IMR-90 (cell line): ENCODE measurements at regions not wholly inside any gene's neighbourhood (a gene's known extent, or its start where the extent isn't known, plus 50 kb on each side); places are given as distances from the start of the nearest gene placed in this dataset.

ENCODE experiments used
- ATAC-seq: fragments of 200-7000 bp; cut with Tn5 transposase; 2 replicates; pipeline ENCODE4 v1.9.1; 2020; ENCODE audit warnings: low read depth, mild to moderate bottlenecking, moderate library complexity
- BruUV-seq: library from RNA; stranded (reverse); fragments of 400-500 nt; replicated peaks from 2 replicates; lab custom pipeline; 2021; lab: Mats Ljungman, UMichigan
- CTCF ChIA-PET: fragments of 300-600 bp; formaldehyde crosslinking; extraction: SDS; loops from one replicate; lab custom pipeline; 2021; ENCODE audit warnings: antibody characterized with exemption; lab: Yijun Ruan, JAX
- POLR2A ChIA-PET: fragments of 300-600 bp; sonication (Branson Sonifier 250); formaldehyde crosslinking; loops from one replicate; lab custom pipeline; 2022; ENCODE audit warnings: antibody characterized with exemption; ENCODE audit not compliant: unreplicated experiment; lab: Charles Lee
- DNase-seq: peaks from one replicate; pipeline ENCODE4 v3.0.0; 2013
- H2AFZ ChIP-seq: replicated peaks from 2 replicates; pipeline ENCODE3; 2013; ENCODE audit warnings: low read length, mild to moderate bottlenecking; ENCODE audit not compliant: poor library complexity
- H2AK5ac ChIP-seq: 2 replicates; pipeline ENCODE4 v1.6.1; 2013; ENCODE audit warnings: low read depth, low read length, inconsistent platforms
- H2AK9ac ChIP-seq: replicated peaks from 2 replicates; pipeline ENCODE3; 2013; ENCODE audit warnings: mild to moderate bottlenecking, low read depth, low read length, moderate library complexity; ENCODE audit not compliant: poor library complexity
- H2BK120ac ChIP-seq: 2 replicates; pipeline ENCODE4 v1.6.1; 2013; ENCODE audit warnings: low read depth, low read length, inconsistent platforms
- H2BK15ac ChIP-seq: 3 replicates; pipeline ENCODE4 v1.6.1; 2013; ENCODE audit warnings: low read depth, low read length, inconsistent platforms
- H2BK20ac ChIP-seq: 2 replicates; pipeline ENCODE4 v1.6.1; 2013; ENCODE audit warnings: low read depth, mild to moderate bottlenecking, inconsistent platforms, low read length, moderate library complexity
- H2BK5ac ChIP-seq: 2 replicates; pipeline ENCODE4 v1.6.1; 2013; ENCODE audit warnings: mild to moderate bottlenecking, low read depth, low read length, inconsistent platforms; ENCODE audit not compliant: poor library complexity, severe bottlenecking
- H3K14ac ChIP-seq: replicated peaks from 2 replicates; pipeline ENCODE4 v1.6.1; 2013; ENCODE audit warnings: low read depth, low read length, inconsistent platforms
- H3K18ac ChIP-seq: 2 replicates; pipeline ENCODE4 v1.6.1; 2013; ENCODE audit warnings: low read depth, low read length, control low read depth
- H3K23ac ChIP-seq: 2 replicates; pipeline ENCODE4 v1.6.1; 2013; ENCODE audit warnings: low read depth, low read length, inconsistent platforms
- H3K27ac ChIP-seq: 2 replicates; pipeline ENCODE4 v1.5.1; 2013; ENCODE audit warnings: mild to moderate bottlenecking, control low read depth, low read length; ENCODE audit not compliant: insufficient read depth
- H3K27me3 ChIP-seq: 2 replicates; pipeline ENCODE4 v1.6.1; 2013; ENCODE audit warnings: low read length; ENCODE audit not compliant: control insufficient read depth, insufficient read depth
- H3K36me3 ChIP-seq: 2 replicates; pipeline ENCODE4 v1.6.1; 2013; ENCODE audit warnings: low read length, mixed read lengths; ENCODE audit not compliant: control insufficient read depth, insufficient read depth
- H3K4ac ChIP-seq: 2 replicates; pipeline ENCODE4 v1.6.1; 2013; ENCODE audit warnings: low read depth, low read length, inconsistent platforms
- H3K4me1 ChIP-seq: 2 replicates; pipeline ENCODE4 v1.6.1; 2013; ENCODE audit warnings: low read length, mixed read lengths; ENCODE audit not compliant: control insufficient read depth, insufficient read depth
- H3K4me2 ChIP-seq: 2 replicates; pipeline ENCODE4 v1.6.1; 2013; ENCODE audit warnings: low read depth, mild to moderate bottlenecking, control low read depth, low read length, moderate library complexity
- H3K4me3 ChIP-seq: 2 replicates; pipeline ENCODE4 v1.5.1; 2013; ENCODE audit warnings: low read depth, mild to moderate bottlenecking, control low read depth, low read length, moderate library complexity; ENCODE audit not compliant: insufficient read depth
- H3K56ac ChIP-seq: 2 replicates; pipeline ENCODE4 v1.6.1; 2013; ENCODE audit warnings: low read length, inconsistent platforms; ENCODE audit not compliant: insufficient read depth; ENCODE audit errors: extremely low read depth
- H3K79me1 ChIP-seq, 2 experiments: 2 replicates each; pipeline ENCODE4 v1.6.1; 2013; ENCODE audit warnings: low read length in 2 of 2, inconsistent platforms in 1 of 2, low read depth in 1 of 2
- H3K9ac ChIP-seq: 2 replicates; pipeline ENCODE4 v1.6.1; 2013; ENCODE audit warnings: low read depth, low read length, control low read depth
- H3K9me1 ChIP-seq: 2 replicates; pipeline ENCODE4 v1.6.1; 2013; ENCODE audit warnings: low read length, inconsistent platforms; ENCODE audit not compliant: insufficient read depth
- H3K9me3 ChIP-seq: 2 replicates; pipeline ENCODE4 v1.6.1; 2013; ENCODE audit warnings: low read length; ENCODE audit not compliant: control insufficient read depth, insufficient read depth
- H4K20me1 ChIP-seq: 2 replicates; pipeline ENCODE4 v1.6.1; 2013; ENCODE audit warnings: low read length, inconsistent platforms; ENCODE audit not compliant: insufficient read depth
- H4K5ac ChIP-seq: 2 replicates; pipeline ENCODE4 v1.6.1; 2013; ENCODE audit warnings: mild to moderate bottlenecking, low read depth, low read length, control low read depth
- H4K8ac ChIP-seq, 2 experiments: 2 replicates each; pipeline ENCODE4 v1.6.1; 2013; ENCODE audit warnings: low read depth in 2 of 2, low read length in 2 of 2, control low read depth in 1 of 2, inconsistent platforms in 1 of 2
- H4K91ac ChIP-seq: 2 replicates; pipeline ENCODE4 v1.6.1; 2013; ENCODE audit warnings: low read depth, low read length, inconsistent platforms; ENCODE audit not compliant: insufficient read depth
- BHLHE40 ChIP-seq: fragments of 150-350 bp; IDR thresholded peaks from 2 replicates; pipeline ENCODE4 v1.6.1; 2016; ENCODE audit warnings: mild to moderate bottlenecking, low read depth, low read length
- CEBPB ChIP-seq: IDR thresholded peaks from 2 replicates; pipeline ENCODE4 v1.6.1; 2012; ENCODE audit warnings: low read depth, low read length, improper control_type of control experiment
- CHD1 ChIP-seq: IDR thresholded peaks from 2 replicates; pipeline ENCODE4 v1.6.1; 2012; ENCODE audit warnings: low read depth, low read length, improper control_type of control experiment
- CTCF ChIP-seq: conservative IDR thresholded peaks from 2 replicates; pipeline ENCODE4 v1.5.1; 2012; ENCODE audit warnings: mild to moderate bottlenecking, low read depth, low read length, improper control_type of control experiment
- ELK1 ChIP-seq: fragments of 150-350 bp; IDR thresholded peaks from 2 replicates; pipeline ENCODE4 v1.6.1; 2016; ENCODE audit warnings: low read depth, mild to moderate bottlenecking, low read length, moderate library complexity, borderline replicate concordance
- FOS ChIP-seq: fragments of 150-350 bp; IDR thresholded peaks from 2 replicates; pipeline ENCODE4 v1.6.1; 2016; ENCODE audit warnings: low read depth, low read length
- MAFK ChIP-seq: IDR thresholded peaks from 2 replicates; pipeline ENCODE4 v1.6.1; 2012; ENCODE audit warnings: low read depth, low read length, improper control_type of control experiment
- MAZ ChIP-seq: IDR thresholded peaks from 2 replicates; pipeline ENCODE4 v1.6.1; 2012; ENCODE audit warnings: low read depth, mild to moderate bottlenecking, low read length, improper control_type of control experiment, moderate library complexity, borderline replicate concordance
- MXI1 ChIP-seq: IDR thresholded peaks from 2 replicates; pipeline ENCODE4 v1.6.1; 2012; ENCODE audit warnings: low read depth, mild to moderate bottlenecking, low read length, moderate library complexity, borderline replicate concordance
- NFE2L2 ChIP-seq: fragments of 150-350 bp; IDR thresholded peaks from 2 replicates; pipeline ENCODE4 v1.6.1; 2016; ENCODE audit warnings: low read depth, mild to moderate bottlenecking, low read length
- POLR2A ChIP-seq: IDR thresholded peaks from 2 replicates; pipeline ENCODE4 v1.6.1; 2012; ENCODE audit warnings: mild to moderate bottlenecking, low read depth, low read length
- RAD21 ChIP-seq: IDR thresholded peaks from 2 replicates; pipeline ENCODE4 v1.6.1; 2012; ENCODE audit warnings: low read length, improper control_type of control experiment
- RCOR1 ChIP-seq: IDR thresholded peaks from 2 replicates; pipeline ENCODE4 v1.6.1; 2012; ENCODE audit warnings: mild to moderate bottlenecking, low read length, improper control_type of control experiment; ENCODE audit not compliant: insufficient replicate concordance
- RFX5 ChIP-seq: IDR thresholded peaks from 2 replicates; pipeline ENCODE4 v1.8.0; 2012; ENCODE audit warnings: low read depth, mild to moderate bottlenecking, low read length, moderate library complexity
- SMC3 ChIP-seq: fragments of 150-350 bp; IDR thresholded peaks from 2 replicates; pipeline ENCODE4 v1.6.1; 2016; ENCODE audit warnings: low read depth, mild to moderate bottlenecking, antibody characterized with exemption, low read length, moderate library complexity
- WGBS, 2 experiments: methylation state at CpG; one replicate each; pipeline versions ENCODE4 v1.1.5 to v1.1.7; 2013; ENCODE audit warnings: missing lambda C conversion rate in 2 of 2; ENCODE audit not compliant: insufficient read length in 1 of 2; ENCODE audit errors: extremely low coverage in 2 of 2; 5-methylcytosine and 5-hydroxymethylcytosine counted together
- dilution Hi-C: fragments of 300-500 bp; cut with HindIII; formaldehyde crosslinking; loops from one replicate; pipeline ENCODE4 v1.14.3; 2018; ENCODE audit warnings: low sequenced_read_pairs; ENCODE audit not compliant: unreplicated experiment
- in situ Hi-C: fragments of 300-500 bp; cut with MboI; formaldehyde crosslinking; loops from 3 replicates; pipeline ENCODE4 v1.14.3; 2019; ENCODE audit warnings: low sequenced_read_pairs, inconsistent platforms, mixed read lengths
- intact Hi-C: fragments of 100-400 bp; cut with micrococcal nuclease; formaldehyde crosslinking; loops from 2 replicates; pipeline ENCODE4 v1.10.0; 2022
- TF ChIP-seq, protein P1 (sequence below): fragments of 150-350 bp; IDR thresholded peaks from 2 replicates; pipeline ENCODE4 v1.6.1; 2017; ENCODE audit warnings: mild to moderate bottlenecking, antibody characterized with exemption, low read length, low read depth

DNA sequence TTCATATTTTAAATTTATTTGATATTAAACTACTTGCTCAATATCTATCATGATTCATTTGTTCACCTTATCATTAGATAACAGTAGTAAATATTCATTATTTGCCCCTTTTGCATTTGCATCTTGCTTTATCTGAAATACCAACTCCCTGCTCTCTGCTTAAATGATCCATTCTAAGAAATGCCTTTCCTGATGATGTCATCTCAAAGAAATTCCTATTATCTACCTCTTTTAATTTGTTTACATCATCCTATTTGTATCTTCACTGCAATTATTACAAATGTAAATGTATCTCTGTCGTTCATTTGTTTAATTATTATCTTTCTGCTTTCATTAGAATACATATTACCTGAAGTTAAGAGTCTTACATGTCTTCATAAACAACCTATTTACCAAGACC lies 549.9 kb downstream of the CBLN2 start:
- dilution Hi-C loops (no loop called here), in situ Hi-C loops (no loop called here), intact Hi-C loops (no loop called here)
- no peak overlapping the region for H3K56ac ChIP-seq
- CTCF ChIA-PET, result no interaction called here
- no peaks in the 10 kb centered on the region for H3K4me1 ChIP-seq
- H2BK20ac ChIP-seq, result no peak overlapping the region
- no peak overlapping the region for H2BK15ac ChIP-seq
- H3K36me3 ChIP-seq, result no peaks in the 10 kb centered on the region
- H2BK5ac ChIP-seq, result no peak overlapping the region
- H3K4ac ChIP-seq, result no peak overlapping the region
- no TSS peak for BruUV-seq
- H4K5ac ChIP-seq, result no peak overlapping the region
- H3K27ac ChIP-seq, result no peak overlapping the region
- H4K20me1 ChIP-seq, result no peaks in the 10 kb centered on the region
- H2AK9ac ChIP-seq, result no peak overlapping the region
- POLR2A ChIA-PET, result no interaction called here
- H3K14ac ChIP-seq, result no peak overlapping the region
- H4K8ac ChIP-seq, result no peak overlapping the region
- H3K79me1 ChIP-seq, result no peaks in the 10 kb centered on the region
- no peak for TF ChIP-seq MAFK
- TF ChIP-seq MAZ, result no peak
- TF ChIP-seq RFX5, result no peak
- TF ChIP-seq, protein P1, sequence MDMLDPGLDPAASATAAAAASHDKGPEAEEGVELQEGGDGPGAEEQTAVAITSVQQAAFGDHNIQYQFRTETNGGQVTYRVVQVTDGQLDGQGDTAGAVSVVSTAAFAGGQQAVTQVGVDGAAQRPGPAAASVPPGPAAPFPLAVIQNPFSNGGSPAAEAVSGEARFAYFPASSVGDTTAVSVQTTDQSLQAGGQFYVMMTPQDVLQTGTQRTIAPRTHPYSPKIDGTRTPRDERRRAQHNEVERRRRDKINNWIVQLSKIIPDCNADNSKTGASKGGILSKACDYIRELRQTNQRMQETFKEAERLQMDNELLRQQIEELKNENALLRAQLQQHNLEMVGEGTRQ, result no peak
- TF ChIP-seq ELK1, result no peak
- no peak for TF ChIP-seq POLR2A
- no peak for TF ChIP-seq CHD1
- no peak for TF ChIP-seq MXI1
- TF ChIP-seq RCOR1, result no peak
- TF ChIP-seq BHLHE40, result no peak
- TF ChIP-seq RAD21, result no peak
- no peak for TF ChIP-seq NFE2L2
- no peak for TF ChIP-seq CTCF
- TF ChIP-seq CEBPB, result no peak
- no peak for TF ChIP-seq FOS
- TF ChIP-seq SMC3, result no peak
- no peak overlapping the region for H3K4me3 ChIP-seq
- H3K9ac ChIP-seq, result no peak overlapping the region
- H2BK120ac ChIP-seq, result no peak overlapping the region
- ATAC-seq (no peak), DNase-seq (no peak)
- H3K9me3 ChIP-seq, result peaks cover 5% of the 10 kb centered on the region
- H4K91ac ChIP-seq, result no peak overlapping the region
- H3K18ac ChIP-seq, result no peak overlapping the region
- no peaks in the 10 kb centered on the region for H3K27me3 ChIP-seq
- H2AFZ ChIP-seq, result no peak overlapping the region
- no peaks in the 10 kb centered on the region for H3K9me1 ChIP-seq
- WGBS, 2 experiments, result no CpG with 5 or more reads among the region's 1 CpG
- no peak overlapping the region for H3K4me2 ChIP-seq
- no peak overlapping the region for H2AK5ac ChIP-seq
- H3K23ac ChIP-seq, result no peak overlapping the region
